H9 (cell line): ENCODE measurements at regions not wholly inside any gene's neighbourhood (a gene's known extent, or its start where the extent isn't known, plus 50 kb on each side); places are given as distances from the start of the nearest gene placed in this dataset.

Experiments used
- DNase-seq: peaks from one replicate; pipeline ENCODE4 v3.0.0-alpha.2; 2017
- H2AFZ ChIP-seq: one replicate; pipeline ENCODE4 v1.6.1; 2013; ENCODE audit warnings: mild to moderate bottlenecking, low read length, control low read depth, moderate library complexity
- H2AK5ac ChIP-seq: 2 replicates; pipeline ENCODE4 v1.6.1; 2013; ENCODE audit warnings: low read length, control low read depth, mixed read lengths; ENCODE audit not compliant: insufficient read length
- H2BK120ac ChIP-seq: one replicate; pipeline ENCODE4 v1.6.1; 2013; ENCODE audit warnings: low read depth, mild to moderate bottlenecking, low read length, control low read depth, inconsistent platforms; ENCODE audit not compliant: poor library complexity, severe bottlenecking
- H2BK12ac ChIP-seq: 2 replicates; pipeline ENCODE4 v1.6.1; 2013; ENCODE audit warnings: low read length, control low read depth, mixed read lengths, low read depth; ENCODE audit not compliant: insufficient read length
- H2BK15ac ChIP-seq: 2 replicates; pipeline ENCODE4 v1.6.1; 2013; ENCODE audit warnings: low read depth, low read length, control low read depth
- H2BK20ac ChIP-seq: one replicate; pipeline ENCODE4 v1.6.1; 2013; ENCODE audit warnings: low read depth, mild to moderate bottlenecking, low read length, control low read depth, inconsistent platforms; ENCODE audit not compliant: poor library complexity, severe bottlenecking
- H2BK5ac ChIP-seq: 2 replicates; pipeline ENCODE4 v1.6.1; 2013; ENCODE audit warnings: low read length, control low read depth, mixed read lengths; ENCODE audit not compliant: insufficient read length
- H3K14ac ChIP-seq: 2 replicates; pipeline ENCODE4 v1.6.1; 2013; ENCODE audit warnings: low read length, control low read depth; ENCODE audit not compliant: insufficient read depth
- H3K18ac ChIP-seq: 2 replicates; pipeline ENCODE4 v1.6.1; 2013; ENCODE audit warnings: low read depth, mild to moderate bottlenecking, mixed read lengths, low read length, control low read depth; ENCODE audit not compliant: insufficient read length
- H3K23ac ChIP-seq: 2 replicates; pipeline ENCODE4 v1.6.1; 2013; ENCODE audit warnings: low read length, control low read depth, mixed read lengths, low read depth; ENCODE audit not compliant: insufficient read length
- H3K23me2 ChIP-seq: 2 replicates; pipeline ENCODE4 v1.6.1; 2013; ENCODE audit warnings: low read depth, mild to moderate bottlenecking, mixed read lengths, low read length, control low read depth; ENCODE audit not compliant: insufficient read length, poor library complexity, severe bottlenecking
- H3K27ac ChIP-seq: 2 replicates; pipeline ENCODE4 v1.5.1; 2013; ENCODE audit warnings: low read length, control low read depth, mixed read lengths, low read depth; ENCODE audit not compliant: insufficient read length
- H3K27me3 ChIP-seq: 2 replicates; pipeline ENCODE4 v1.6.1; 2013; ENCODE audit warnings: low read length, control low read depth, inconsistent platforms; ENCODE audit not compliant: insufficient read depth
- H3K4ac ChIP-seq: 2 replicates; pipeline ENCODE4 v1.6.1; 2013; ENCODE audit warnings: low read depth, mild to moderate bottlenecking, control low read depth, inconsistent platforms, low read length, moderate library complexity
- H3K4me1 ChIP-seq: 2 replicates; pipeline ENCODE4 v1.6.1; 2013; ENCODE audit warnings: low read length, control low read depth, inconsistent platforms; ENCODE audit not compliant: insufficient read depth
- H3K4me2 ChIP-seq: 2 replicates; pipeline ENCODE4 v1.6.1; 2013; ENCODE audit warnings: low read length, control low read depth, mixed read lengths; ENCODE audit not compliant: insufficient read length, insufficient read depth
- H3K56ac ChIP-seq: 2 replicates; pipeline ENCODE4 v1.6.1; 2013; ENCODE audit warnings: low read depth, mild to moderate bottlenecking, mixed read lengths, low read length, control low read depth; ENCODE audit not compliant: insufficient read length
- H3K79me1 ChIP-seq: 2 replicates; pipeline ENCODE4 v1.6.1; 2013; ENCODE audit warnings: low read depth, mild to moderate bottlenecking, moderate library complexity, low read length, control low read depth, inconsistent platforms; ENCODE audit not compliant: insufficient read depth, poor library complexity, severe bottlenecking
- H3K79me2 ChIP-seq: 2 replicates; pipeline ENCODE4 v1.6.1; 2013; ENCODE audit warnings: low read length, control low read depth, inconsistent platforms; ENCODE audit not compliant: insufficient read depth
- H3K9ac ChIP-seq: 2 replicates; pipeline ENCODE4 v1.6.1; 2013; ENCODE audit warnings: low read length, control low read depth, mixed read lengths; ENCODE audit not compliant: insufficient read length; ENCODE audit errors: extremely low read depth
- H3K9me3 ChIP-seq: one replicate; pipeline ENCODE4 v1.6.1; 2013; ENCODE audit warnings: low read depth, low read length, inconsistent platforms; ENCODE audit not compliant: control insufficient read depth
- H3T11ph ChIP-seq: one replicate; pipeline ENCODE4 v1.6.1; 2013; ENCODE audit warnings: mild to moderate bottlenecking, low read length, control low read depth, inconsistent platforms
- H4K20me1 ChIP-seq: one replicate; pipeline ENCODE4 v1.6.1; 2013; ENCODE audit not compliant: control insufficient read depth, insufficient read length, insufficient read depth
- H4K5ac ChIP-seq: 2 replicates; pipeline ENCODE4 v1.6.1; 2013; ENCODE audit warnings: low read depth, mild to moderate bottlenecking, mixed read lengths, low read length, control low read depth; ENCODE audit not compliant: insufficient read length
- H4K8ac ChIP-seq: replicated peaks from 2 replicates; pipeline ENCODE4 v1.6.1; 2013; ENCODE audit warnings: low read length, control low read depth, mixed read lengths, low read depth; ENCODE audit not compliant: insufficient read length
- H4K91ac ChIP-seq: 2 replicates; pipeline ENCODE4 v1.6.1; 2013; ENCODE audit warnings: low read depth, mild to moderate bottlenecking, moderate library complexity, mixed read lengths, low read length, control low read depth; ENCODE audit not compliant: insufficient read length
- H3K27ac Mint-ChIP-seq, 3 experiments: 2 replicates in 2 of 3; 3 replicates in 1 of 3; pipeline ENCODE4 v1.8.0; 2020 to 2021; ENCODE audit warnings: mixed read lengths in 3 of 3, mild to moderate bottlenecking in 1 of 3, moderate library complexity in 1 of 3
- H3K27me3 Mint-ChIP-seq: 2 replicates; pipeline ENCODE4 v1.8.0; 2021; ENCODE audit warnings: low read depth, mild to moderate bottlenecking, moderate library complexity, mixed read lengths
- H3K36me3 Mint-ChIP-seq, 3 experiments: 2 replicates in 2 of 3; 3 replicates in 1 of 3; pipeline ENCODE4 v1.8.0; 2020 to 2021; ENCODE audit warnings: low read depth in 3 of 3, mixed read lengths in 3 of 3; ENCODE audit not compliant: insufficient read depth in 1 of 3
- H3K4me1 Mint-ChIP-seq, 2 experiments: 2 replicates each; pipeline ENCODE4 v1.8.0; 2020; ENCODE audit warnings: mixed read lengths in 2 of 2
- H3K4me3 Mint-ChIP-seq, 2 experiments: 2 replicates in 1 of 2; 3 replicates in 1 of 2; pipeline ENCODE4 v1.8.0; 2020 to 2021; ENCODE audit warnings: mild to moderate bottlenecking in 2 of 2, mixed read lengths in 2 of 2, moderate library complexity in 1 of 2
- H3K9me3 Mint-ChIP-seq, 2 experiments: 2 replicates in 1 of 2; 3 replicates in 1 of 2; pipeline ENCODE4 v1.8.0; 2020; ENCODE audit warnings: mild to moderate bottlenecking in 2 of 2, mixed read lengths in 2 of 2, moderate library complexity in 1 of 2
- CTCF ChIP-seq: fragments of 200-600 bp; sonication (generic); conservative IDR thresholded peaks from 3 replicates; pipeline ENCODE4 v1.8.0; 2021; ENCODE audit warnings: antibody characterized with exemption, mild to moderate bottlenecking
- WGBS: extraction: QIAGEN DNeasy Blood & Tissue Kit; methylation state at CpG from one replicate; pipeline ENCODE4 v1.1.7; 2013; ENCODE audit warnings: missing lambda C conversion rate, low lambda C conversion rate, mixed read lengths; ENCODE audit not compliant: insufficient read length; ENCODE audit errors: extremely low coverage; 5-methylcytosine and 5-hydroxymethylcytosine counted together

DNA sequence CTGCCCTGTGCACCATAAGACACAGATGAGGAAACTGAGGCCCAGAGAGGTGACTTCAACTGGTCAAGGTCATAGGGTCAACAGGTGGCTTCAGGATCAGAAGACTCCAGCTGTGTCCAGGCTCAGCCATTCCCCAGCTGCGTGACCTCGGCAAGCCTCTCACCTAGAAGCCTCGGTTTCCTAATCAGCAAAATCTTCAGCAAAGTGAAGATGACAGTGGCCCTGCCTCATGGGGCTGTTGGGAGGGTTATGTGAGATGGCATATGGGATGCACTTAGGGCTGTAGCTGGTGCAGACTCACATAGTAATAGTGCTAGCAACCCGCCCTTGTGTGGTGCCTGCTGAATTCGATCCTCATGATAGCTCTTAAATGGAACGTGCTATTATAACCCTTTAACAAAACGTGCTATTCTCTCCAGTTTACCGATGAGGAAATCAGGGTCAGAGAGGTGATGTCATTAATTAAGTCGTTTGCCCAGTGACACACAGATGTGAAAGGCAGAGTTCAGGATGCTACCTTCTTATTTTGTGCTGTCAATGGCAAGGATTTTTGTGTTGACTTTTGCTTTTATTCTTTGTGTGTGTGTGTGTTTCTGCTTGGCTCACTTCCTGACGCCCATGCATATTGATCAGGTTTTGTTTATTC lies 472.9 kb downstream of the MATN1 start:
- Histone ChIP-seq H2BK5ac (no peak overlapping the region), H4K91ac (no peak overlapping the region), H3K27me3 (no peaks in the 10 kb centered on the region), H3K18ac (no peak overlapping the region), H3K23ac (no peak overlapping the region), H2BK15ac (no peak overlapping the region), H2BK20ac (no peak overlapping the region), H3K4ac (no peak overlapping the region), H2AFZ (no peak overlapping the region), H4K20me1 (no peaks in the 10 kb centered on the region), H2AK5ac (no peak overlapping the region), H3K79me2 (no peaks in the 10 kb centered on the region), H4K8ac (no peak overlapping the region), H3T11ph (no peak overlapping the region), H3K4me2 (no peak overlapping the region), H3K23me2 (no peaks in the 10 kb centered on the region), H2BK120ac (no peak overlapping the region), H4K5ac (no peak overlapping the region), H3K9ac (no peak overlapping the region), H3K56ac (no peak overlapping the region), H3K79me1 (no peaks in the 10 kb centered on the region), H3K27ac (no peak overlapping the region), H3K9me3 (no peaks in the 10 kb centered on the region), H3K4me1 (no peaks in the 10 kb centered on the region), H3K14ac (peak overlapping the region; percentile 14; the same call in 1 of the 2 replicates), H2BK12ac (no peak overlapping the region)
- no peak for TF ChIP-seq CTCF
- WGBS, result no CpG with 5 or more reads among the region's 10 CpGs
- H3K36me3 Mint-ChIP-seq, result no peaks in the 10 kb centered on the region
- H3K4me3 Mint-ChIP-seq, result no peak overlapping the region
- H3K9me3 Mint-ChIP-seq, result no peaks in the 10 kb centered on the region; a peak in 1 of 5 replicates
- no peak for DNase-seq
- H3K4me1 Mint-ChIP-seq, result peaks cover 13 to 26% of the 10 kb centered on the region in 2 experiments
- no peak overlapping the region for H3K27ac Mint-ChIP-seq
- peaks cover 10% of the 10 kb centered on the region for H3K27me3 Mint-ChIP-seq
